NAMALWA (cell line): ENCODE measurements at regions not wholly inside any gene's neighbourhood (a gene's known extent, or its start where the extent isn't known, plus 50 kb on each side); places are given as distances from the start of the nearest gene placed in this dataset.

Experiments
- DNase-seq: peaks from one replicate; pipeline ENCODE4 v3.0.0-alpha.2; 2015; ENCODE audit warnings: low spot score

DNA sequence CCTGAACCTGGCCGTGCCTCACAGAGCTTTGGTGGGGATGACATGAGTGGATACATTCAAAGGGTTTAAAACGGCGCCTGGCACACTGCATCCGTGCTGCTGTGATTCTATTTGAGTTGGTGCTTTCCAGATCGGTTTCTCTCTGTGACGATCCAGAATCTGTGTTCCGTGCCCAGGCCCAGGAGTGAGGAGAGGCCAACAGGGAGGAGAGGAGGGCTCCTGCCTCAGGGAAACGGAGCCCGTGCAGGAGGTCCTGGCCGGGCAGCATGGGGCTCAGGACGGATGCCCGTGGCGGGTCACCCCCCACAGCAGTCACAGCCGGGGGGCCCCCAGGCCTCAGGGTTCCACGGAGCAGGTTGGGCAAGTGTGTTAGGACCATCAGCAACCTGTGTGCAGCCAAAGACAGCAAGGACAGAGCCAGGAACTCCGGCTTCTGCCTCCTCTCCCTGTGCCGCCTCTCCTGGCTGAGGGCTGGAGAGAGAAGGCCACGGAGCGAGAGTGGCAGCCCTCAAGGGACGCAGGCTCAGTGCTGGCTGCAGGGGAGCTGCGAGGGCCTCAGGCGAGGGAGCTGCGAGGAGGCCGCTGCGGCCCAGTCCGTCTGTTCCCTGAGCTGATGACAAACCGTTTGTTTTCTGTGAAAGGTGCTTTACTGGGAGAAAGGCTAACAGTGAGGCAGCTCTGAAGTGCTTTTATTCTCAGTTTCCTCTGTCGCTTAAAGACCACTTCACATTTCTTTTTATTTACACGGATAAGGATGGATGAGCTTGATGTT, 99.3 kb downstream of the METRNL start:
- DNase-seq: no peak

DNA sequence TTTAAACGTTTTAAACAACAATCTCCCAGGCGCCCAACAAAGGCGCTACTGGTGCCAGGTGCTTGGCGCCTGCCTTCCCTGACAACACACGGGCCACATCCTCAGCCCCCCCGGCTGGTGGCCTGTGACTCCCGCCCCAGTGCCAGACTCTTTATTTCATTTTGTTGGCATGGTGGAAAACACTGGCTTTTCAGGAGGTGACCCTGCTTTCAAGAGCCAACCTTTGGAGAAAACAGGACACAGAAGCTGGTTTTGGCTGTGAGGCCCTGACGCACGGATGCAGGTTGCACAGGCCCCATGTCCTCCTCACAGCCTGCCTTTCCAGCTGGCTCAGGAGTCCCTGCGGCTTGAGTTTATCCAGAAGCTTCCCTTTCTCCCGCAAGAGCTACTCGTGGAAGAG, 100.0 kb downstream of the METRNL start:
- no peak for DNase-seq

DNA sequence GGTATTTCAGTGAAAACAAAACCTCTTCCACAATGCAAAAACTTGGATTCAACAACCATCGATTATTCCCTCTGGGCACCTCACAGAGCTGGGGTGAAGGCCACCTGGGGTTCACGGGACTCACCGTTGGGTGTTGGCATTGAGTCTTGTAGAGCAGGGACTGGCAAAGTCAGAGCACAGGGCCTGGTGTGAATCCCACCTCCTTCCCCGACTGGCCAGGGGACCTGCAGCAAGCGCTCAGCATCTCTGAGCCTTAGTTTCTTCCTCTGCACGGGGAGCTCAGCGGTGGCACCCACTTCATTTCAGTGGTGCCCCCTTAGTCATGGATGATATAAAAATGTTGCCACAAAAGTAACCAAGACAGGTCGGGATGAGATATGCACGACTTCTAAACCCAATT, 100.4 kb downstream of the METRNL start:
- no peak for DNase-seq

DNA sequence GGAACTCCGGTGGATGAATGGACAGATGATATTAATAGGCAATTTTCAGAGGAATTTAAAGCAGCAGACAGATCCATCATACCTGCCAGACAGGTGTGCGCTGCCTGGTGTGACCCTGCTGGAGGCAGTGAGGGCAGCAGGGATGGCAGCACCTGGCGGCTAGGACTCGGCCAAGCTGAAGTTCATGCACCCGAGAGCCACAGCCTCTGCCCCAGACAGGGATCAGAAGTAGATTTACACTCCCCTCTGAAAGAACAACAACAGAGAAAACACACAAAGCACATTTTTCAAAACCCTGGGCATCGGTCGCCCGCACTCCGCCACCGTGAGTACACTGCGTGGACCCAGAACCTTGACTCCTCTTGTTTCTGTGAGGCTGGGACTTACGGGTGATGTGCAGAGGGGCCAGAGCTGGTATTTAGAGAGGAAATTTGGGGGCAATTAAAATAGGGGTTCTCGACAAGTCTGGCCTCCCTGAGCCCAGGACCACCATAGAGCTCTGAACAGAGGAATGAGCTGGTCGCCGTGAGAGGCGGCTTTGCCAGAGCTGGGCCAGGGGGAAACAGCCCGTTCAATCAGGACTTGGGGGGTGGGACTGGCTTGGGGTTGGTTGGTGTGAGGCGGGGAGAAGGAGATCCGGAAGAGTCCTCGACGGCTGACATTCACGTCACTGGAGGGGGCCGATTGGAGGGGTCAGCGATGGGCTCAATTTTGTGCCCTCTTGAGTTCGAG, 101.0 kb downstream of the METRNL start:
- no peak for DNase-seq

DNA sequence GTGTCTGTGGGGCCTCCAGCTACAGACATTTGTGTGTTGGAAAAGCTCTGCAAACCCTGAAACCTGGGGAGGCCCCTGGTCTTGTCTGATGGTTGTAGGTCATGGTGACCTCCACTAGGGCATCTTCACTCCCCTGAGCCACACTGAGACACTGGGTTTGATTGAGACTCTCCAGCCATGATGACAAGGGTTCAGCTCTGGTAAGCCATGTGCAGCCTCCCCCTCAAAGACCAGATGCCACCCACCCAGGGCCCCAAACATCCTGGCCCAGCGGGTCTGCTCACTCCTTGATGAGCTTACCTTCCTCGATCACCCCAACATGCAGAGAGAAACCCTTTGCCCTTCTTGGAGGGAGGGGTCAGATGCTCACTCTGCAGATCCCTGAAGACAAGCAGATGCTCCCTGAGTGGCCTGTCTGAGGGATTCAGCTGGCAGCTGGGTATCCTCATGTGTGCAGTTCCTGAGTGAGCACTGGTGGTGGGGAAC, 101.6 kb downstream of the METRNL start:
- peak; percentile 59 for DNase-seq

DNA sequence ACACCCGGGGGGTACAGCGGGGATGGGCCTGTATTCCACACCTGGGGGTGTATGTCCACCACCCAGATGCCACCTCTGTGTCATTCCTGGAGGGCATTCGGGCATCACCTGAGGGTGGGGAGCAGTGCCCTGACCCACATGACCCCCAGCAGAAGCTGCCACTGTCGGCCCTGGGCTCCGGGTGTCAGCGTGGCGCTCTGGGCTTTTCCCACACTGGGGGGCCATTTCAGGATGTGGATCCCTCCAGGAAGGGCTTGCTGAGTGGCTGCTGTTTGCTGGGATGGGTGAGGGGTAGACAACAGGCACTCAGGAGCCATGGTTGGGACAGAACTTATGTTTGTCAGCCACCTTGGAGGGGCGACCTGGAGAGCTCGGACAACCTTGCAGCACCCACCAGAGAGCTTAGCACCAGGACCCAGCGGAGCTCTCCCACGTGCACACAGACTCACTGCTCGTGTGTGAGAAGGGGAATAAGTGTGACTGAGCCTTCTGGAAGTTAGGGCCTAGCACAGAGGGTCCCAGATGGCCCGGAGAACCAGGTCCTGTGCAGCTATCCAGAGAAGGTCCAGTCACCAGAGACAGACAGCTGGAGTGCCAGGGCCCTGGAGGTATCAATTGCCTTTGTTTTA, 102.7 kb downstream of the METRNL start:
- DNase-seq: no peak

DNA sequence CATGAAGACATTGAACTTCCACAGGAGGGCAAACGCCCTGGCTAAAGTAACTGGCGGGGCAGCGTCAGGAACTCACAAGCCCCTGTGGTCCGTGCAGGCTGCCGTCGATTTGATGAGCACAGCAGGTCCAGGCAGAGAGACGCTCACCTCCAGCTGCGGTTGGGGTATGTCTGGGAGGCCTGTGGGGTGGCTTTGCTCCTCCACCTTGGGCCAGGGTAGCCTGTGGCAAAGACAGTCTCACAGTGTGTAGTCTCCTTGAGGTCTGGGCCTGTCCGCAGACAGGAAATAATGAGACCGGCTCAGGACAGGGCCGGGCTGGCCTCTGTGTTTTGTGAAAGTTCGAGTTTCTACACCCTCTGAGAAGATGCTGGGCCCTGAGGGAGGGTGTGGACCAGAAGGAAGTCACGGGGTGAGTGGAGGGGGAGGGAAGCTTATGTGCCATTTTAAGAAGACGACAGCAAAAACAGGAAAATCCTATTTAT, 103.3 kb downstream of the METRNL start:
- DNase-seq: no peak

DNA sequence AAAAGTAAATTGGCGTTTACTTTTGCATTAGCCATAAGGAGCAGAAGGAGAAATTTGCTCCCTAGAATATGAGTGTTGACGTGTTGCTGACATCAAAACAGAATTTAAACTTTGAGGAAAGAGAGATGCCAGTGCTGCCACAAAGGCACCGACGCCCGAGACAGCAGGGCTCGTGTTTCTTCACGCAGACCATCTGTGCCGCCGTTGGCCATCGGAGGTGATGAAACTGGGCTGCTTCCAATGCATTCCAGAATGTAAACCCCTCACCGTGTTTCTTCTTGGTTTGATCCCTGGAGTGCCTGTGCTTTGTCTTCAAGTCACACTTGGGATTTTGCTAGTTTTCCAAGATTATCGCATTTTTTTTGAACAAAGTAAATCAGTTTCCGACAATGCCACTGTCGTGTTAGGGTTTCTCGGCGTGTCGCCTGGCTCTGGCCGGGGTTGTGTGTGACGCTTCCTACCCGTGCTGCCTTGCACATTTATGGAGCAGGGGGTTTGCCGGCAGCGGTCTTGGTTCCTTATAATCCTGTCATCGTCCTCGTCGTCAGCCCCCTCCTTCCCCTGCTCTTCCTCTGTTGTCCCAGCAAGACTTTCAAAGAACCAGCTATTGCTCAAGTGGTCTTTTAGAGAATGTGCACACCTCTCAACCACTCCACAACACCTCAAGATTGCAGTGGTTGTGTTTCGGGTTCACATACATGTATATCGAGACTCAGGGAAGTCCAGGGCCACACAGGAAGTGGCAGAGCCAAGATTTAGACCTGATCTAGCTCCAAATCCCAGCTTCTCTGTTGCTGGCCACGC, 103.9 kb downstream of the METRNL start:
- no peak for DNase-seq

DNA sequence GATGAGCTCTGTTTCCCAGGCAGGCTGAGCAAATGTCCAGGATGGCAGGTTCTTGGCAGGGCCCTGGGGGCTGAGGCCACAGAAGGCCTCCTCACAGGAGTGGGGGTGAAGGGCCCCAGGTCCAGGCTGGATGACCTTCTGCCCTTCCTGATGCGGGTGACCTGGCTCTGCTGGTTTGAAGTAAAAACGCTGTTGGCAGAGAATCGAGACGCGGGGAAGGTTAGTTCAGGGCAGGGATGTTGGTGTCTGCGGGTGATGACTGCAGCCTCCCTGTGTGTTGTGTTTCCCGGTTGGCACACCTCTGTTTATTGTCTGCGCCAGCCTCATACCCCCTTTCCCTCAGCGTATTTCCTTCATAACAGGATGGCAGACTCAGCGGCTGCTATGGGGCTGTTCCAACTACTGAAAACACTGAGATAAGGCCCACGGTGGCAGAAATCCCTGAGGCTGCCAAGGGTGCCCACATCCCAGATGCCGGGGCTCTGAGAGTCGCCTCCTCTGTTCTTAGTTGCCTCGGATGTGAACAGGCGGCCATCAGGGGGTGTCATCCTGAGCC, 104.6 kb downstream of the METRNL start:
- no peak for DNase-seq

DNA sequence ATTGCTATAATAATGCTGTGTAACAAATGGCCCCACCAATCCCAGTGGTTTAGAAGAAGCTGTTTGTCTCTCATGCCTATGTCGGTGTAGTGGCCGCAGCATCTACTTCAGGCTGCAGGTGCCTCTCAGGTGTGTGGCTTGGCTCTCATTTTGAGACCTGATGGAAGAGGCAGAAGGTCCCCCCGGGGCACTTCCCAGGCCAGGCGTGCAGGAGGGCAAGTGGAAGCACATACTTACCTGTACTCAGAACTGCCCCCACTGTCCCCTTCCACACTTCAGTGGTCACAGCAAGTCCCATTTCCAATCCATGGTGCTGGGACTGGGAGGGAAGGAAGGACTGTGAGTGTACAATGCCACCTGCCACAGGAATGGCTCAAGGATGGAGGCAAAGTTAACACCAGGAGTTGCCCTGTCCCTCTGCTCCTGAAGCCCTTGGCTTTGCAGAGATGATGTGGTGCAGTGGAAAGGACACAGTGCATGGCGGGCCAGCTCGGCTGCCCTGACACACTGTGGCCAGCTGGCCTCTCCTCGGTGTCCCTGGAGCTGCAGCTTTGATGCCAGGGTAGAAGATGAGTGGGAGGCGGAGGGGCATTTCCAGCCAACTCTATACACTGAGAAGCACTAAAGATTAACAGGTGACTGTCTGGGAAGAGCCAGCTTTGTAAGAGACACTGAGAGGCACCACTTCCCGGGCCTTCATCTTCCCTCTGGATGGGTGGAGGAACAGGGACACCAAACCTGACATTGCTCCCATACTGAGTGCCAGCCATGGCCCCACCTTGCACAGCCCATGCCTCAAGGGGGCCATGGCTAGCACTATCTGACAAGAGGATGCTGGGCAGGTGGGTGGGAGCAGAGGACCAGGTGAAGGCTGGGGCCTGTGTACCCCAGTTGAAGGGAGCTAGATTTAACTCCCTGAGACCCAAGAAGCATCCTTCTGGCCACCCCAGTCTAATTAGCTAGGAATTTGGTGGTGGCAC, 105.9 kb downstream of the METRNL start:
- no peak for DNase-seq

DNA sequence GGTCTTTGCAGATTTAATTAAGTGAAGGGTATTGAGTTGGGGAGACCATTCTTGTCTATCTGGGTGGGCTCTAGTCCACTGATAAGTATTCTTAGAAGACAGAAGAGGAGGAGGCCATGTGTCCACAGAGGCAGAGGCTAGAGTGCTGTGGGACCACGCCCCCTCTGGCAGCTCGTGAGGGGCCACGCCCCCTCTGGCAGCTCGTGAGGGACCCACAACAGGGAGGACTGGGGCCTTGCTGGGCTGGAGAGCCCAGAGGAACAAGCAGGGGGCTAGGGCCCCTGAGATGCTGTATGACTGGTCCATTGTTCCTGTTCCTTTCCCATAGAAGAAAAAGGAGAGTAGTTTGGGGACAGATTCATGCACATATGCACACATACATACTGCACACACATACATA, 106.8 kb downstream of the METRNL start:
- peak; percentile 72 for DNase-seq

DNA sequence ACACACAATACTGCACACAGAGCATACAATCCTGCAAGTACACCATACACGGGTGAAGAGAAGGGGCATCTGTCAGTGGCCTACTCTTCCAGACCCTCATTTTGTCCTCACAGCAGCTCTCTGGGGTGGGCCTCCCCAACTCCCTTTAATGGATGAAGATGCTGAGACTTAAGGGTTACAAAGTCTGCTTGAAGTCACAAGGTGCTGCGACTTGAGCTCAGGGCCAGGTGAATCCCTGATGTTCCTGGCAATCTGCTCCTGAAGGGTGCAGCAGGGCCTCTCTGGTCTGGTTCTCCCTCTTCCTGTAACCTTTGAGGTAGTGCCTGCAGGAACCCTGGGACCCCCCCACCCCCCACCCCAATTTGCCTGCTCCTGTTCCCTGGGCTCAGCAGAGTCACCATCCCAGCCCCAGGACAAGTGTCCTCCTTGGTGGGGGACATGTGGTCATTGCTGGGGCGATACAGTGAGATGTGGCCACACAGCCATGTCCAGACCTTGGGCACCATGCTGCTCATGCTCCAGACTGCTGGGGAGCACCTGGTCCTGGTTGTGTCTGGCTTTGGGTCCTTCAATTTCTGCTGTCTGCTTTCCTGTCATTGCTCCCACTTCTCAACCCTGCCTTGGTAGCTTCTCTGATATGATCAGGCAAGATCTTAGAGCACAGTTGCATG, 107.5 kb downstream of the METRNL start:
- no peak for DNase-seq

DNA sequence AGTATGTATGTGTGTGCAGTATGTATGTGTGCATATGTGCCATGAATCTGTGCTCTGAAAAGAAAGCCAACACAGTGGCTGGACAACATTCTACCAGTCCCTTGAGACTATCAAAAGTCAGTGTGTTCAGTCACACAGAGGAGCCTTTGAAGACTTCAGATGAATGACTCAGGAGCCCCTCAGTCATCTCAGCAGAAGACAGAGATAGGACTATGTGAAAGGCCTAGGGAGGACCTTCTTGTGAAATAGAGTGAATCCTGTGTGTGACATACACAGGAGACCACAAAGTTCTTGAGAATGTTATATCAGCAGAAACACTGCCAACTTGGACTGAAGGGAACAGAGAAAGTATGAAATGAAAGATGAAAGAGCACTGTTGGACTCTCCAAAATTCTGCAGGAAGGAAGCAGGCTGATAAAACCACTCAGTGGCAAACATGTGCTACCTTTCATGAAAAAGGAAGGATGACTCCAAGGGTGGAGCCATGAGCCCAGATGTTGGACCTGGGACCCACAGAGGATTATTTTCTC, 108.4 kb downstream of the METRNL start:
- DNase-seq: no peak

DNA sequence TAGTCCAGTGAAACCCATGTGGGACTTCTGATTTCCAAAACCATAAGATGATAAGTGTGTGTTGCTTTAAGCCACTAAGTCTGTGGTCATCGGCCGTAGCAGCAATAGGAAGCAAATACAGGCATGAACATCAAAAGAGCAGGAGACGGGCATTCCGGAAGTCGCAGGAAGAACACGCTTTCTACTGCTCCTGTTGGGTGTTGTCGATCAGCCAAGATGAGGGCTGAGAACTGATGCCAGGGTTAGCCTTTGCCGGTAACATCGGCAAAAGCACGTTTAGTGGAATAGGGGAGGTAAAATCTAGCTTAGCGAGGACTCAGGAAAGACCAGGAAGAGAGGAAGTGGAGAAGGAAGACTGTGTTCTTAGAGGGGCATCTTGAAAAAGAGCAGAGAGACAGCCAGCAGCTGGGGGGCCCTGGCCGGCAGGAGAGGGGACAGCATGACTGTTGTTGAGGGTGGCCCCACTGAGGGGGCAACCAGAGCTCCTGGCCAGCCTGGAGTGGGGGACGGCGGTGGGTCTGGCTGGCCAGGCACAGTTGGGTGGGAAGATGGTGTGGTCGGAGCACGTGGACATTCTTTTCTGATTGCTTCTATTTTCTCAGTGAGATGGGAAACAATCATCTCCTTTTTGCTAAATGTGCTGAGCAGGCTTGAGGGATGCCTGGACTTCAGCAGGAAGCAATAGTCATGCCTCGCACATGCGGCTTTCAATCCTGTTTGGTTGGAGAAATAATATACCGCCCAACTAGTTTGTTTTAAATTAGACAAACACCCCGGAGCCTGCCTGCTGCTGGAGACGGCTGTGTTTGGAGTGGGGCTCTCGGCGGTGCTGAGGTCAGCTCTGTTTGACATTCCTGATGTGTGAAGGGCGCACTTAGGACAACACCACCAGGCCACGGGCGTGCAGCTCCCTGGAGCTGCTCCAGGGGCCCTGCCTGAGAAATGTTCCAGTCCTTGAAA, 109.9 kb downstream of the METRNL start:
- no peak for DNase-seq

DNA sequence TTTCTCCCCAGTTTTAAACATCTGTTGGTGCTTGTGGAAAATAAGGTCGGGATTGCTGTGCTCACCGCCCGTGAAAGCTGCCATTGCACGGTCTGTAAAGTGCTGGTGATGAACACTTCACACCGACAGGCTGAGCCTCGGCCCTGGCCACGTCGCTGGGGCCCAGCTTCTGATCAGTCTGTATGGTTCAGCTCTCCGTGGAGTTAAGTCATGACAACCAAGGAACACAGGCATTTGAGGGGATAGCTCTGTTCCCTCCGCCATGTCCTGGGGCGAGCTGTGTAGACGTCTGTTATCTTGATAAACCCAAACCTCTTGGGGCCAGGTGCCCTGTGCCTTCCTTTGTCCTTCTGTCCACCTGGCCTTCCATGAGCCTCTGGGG, 110.6 kb downstream of the METRNL start:
- no peak for DNase-seq

DNA sequence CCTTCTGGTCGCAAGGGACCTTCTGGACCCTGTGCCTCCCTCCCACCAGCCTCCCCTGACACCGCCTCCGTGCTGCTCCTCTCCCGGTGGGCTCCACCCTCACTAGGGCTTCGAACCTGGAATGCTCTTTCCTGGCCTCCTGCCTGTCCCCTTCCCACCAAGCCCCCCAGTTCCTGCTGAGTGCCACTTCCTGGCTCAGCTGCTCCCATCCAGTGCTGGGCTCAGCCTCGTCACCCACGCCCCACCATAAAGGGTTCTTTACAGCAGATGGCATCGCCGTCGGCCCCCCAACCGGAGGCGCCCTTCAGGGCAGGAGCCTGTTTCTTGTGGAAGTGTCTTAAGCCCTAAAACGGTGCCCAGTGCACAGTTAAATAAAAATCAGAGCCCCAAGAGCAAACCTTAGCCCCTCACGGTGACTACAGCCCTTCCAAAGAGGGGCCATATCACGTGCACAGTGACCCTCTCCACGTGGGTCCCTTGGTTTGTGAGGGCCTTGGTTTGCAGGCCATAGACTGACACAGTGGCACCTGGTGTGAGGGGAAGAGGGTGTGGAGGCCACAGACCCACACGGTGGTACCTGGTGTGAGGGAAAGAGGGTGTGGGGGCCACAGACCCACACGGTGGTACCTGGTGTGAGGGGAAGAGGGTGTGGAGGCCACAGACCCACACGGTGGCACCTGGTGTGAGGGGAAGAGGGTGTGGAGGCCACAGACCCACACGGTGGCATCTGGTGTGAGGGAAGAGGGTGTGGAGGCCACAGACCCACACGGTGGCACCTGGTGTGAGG, 111.4 kb downstream of the METRNL start:
- DNase-seq: no peak

DNA sequence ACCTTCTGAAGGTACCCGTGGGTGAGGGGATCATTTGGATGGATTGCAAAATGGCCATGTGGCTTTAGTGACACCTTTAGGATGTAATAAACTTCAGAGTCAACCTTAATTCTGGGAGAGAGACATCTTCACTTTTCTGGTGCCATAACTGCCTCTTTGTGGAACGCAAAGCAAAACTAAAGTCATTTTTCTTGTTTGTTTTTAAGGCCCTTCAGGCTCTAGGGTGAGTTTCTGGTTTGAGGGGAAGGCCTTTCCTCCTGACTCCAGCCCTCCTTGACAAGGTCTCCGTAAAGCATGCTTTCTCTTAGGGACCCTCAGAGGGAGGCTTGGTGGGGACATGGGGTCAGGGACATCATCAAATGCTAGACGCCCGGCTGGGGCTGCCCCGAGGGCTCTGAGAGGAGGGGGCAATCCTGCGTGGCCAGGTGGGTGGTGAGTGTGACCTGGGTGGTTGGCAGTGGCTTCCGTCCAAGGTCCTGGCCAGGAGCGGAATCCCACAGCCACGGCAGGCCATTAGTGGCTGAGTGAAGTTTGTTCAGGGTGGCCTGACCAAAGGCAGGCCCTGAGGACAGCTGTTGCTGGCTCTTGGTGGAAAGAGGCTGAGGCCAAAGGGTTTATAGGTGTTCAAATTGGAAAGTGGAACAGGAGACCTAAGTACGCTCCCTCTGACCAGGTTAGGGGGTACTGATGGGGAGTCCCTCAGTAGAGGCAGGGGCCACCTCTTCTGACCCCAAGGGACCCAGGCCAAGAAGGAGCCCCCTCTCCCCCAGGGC, 112.2 kb downstream of the METRNL start:
- no peak for DNase-seq
